Keratinocyte (primary cell): ENCODE measurements at regions not wholly inside any gene's neighbourhood (a gene's known extent, or its start where the extent isn't known, plus 50 kb on each side); places are given as distances from the start of the nearest gene placed in this dataset.

Experiments used
- DNase-seq: peaks from one replicate; pipeline ENCODE4 v3.0.0-alpha.2; 2011; ENCODE audit warnings: low read depth, missing footprints, low spot score
- FAIRE-seq: peaks from 2 replicates; lab custom pipeline; 2011; peaks lifted over from hg19 to GRCh38; lab: Jason Lieb, UNC
- H2AFZ ChIP-seq: 2 replicates; pipeline ENCODE4 v1.6.0; 2012; ENCODE audit warnings: low read length, control low read depth, inconsistent platforms; ENCODE audit not compliant: control insufficient read depth
- H3K27ac ChIP-seq: 2 replicates; pipeline ENCODE4 v1.5.1; 2011; ENCODE audit warnings: low read length; ENCODE audit not compliant: control insufficient read depth, insufficient read depth
- H3K27me3 ChIP-seq: 3 replicates; pipeline ENCODE4 v1.6.0; 2011; ENCODE audit warnings: low read length; ENCODE audit not compliant: control insufficient read depth, insufficient read depth; ENCODE audit errors: extremely low read depth
- H3K36me3 ChIP-seq, 2 experiments: 2 replicates in 1 of 2; 3 replicates in 1 of 2; pipeline ENCODE4 v1.5.1; 2011; ENCODE audit warnings: low read length in 2 of 2, mild to moderate bottlenecking in 1 of 2; ENCODE audit not compliant: control insufficient read depth in 2 of 2, insufficient read depth in 2 of 2; ENCODE audit errors: extremely low read depth in 1 of 2
- H3K4me1 ChIP-seq: 3 replicates; pipeline ENCODE4 v1.5.1; 2011; ENCODE audit warnings: low read length; ENCODE audit not compliant: control insufficient read depth, insufficient read depth; ENCODE audit errors: extremely low read depth
- H3K4me2 ChIP-seq: 3 replicates; pipeline ENCODE4 v1.6.0; 2011; ENCODE audit warnings: low read depth, low read length; ENCODE audit not compliant: control insufficient read depth, insufficient read depth; ENCODE audit errors: extremely low read depth
- H3K4me3 ChIP-seq, 3 experiments: fragments of 200-600 bp in 1 of 3; sonication (generic) in 1 of 3; 2 replicates in 2 of 3; 3 replicates in 1 of 3; pipeline ENCODE4 v1.5.1; 2011 to 2016; ENCODE audit warnings: low read length in 3 of 3, mild to moderate bottlenecking in 3 of 3, control low read depth in 2 of 3, inconsistent platforms in 1 of 3, low read depth in 1 of 3, mixed read lengths in 1 of 3, mixed run types in 1 of 3, moderate library complexity in 1 of 3; ENCODE audit not compliant: control insufficient read depth in 2 of 3, insufficient read depth in 2 of 3; ENCODE audit errors: extremely low read depth in 1 of 3
- H3K79me2 ChIP-seq: 2 replicates; pipeline ENCODE4 v1.6.0; 2012; ENCODE audit warnings: low read length; ENCODE audit not compliant: control insufficient read depth, insufficient read depth
- H3K9ac ChIP-seq: 3 replicates; pipeline ENCODE4 v1.6.0; 2011; ENCODE audit warnings: low read length; ENCODE audit not compliant: control insufficient read depth, insufficient read depth; ENCODE audit errors: extremely low read depth
- H3K9me1 ChIP-seq: 3 replicates; pipeline ENCODE4 v1.6.0; 2011; ENCODE audit warnings: low read length; ENCODE audit not compliant: control insufficient read depth, insufficient read depth; ENCODE audit errors: extremely low read depth
- H3K9me3 ChIP-seq: 2 replicates; pipeline ENCODE4 v1.5.1; 2012; ENCODE audit warnings: low read depth, low read length; ENCODE audit not compliant: control insufficient read depth
- H4K20me1 ChIP-seq: 3 replicates; pipeline ENCODE4 v1.6.0; 2011; ENCODE audit warnings: low read length; ENCODE audit not compliant: control insufficient read depth, insufficient read depth; ENCODE audit errors: extremely low read depth
- CTCF ChIP-seq, 3 experiments: IDR thresholded peaks in 1 of 3; conservative IDR thresholded peaks in 1 of 3; optimal IDR thresholded peaks in 1 of 3; 2 replicates in 2 of 3; 3 replicates in 1 of 3; pipeline versions ENCODE3 to v1.5.1; 2011; ENCODE audit warnings: low read length in 3 of 3, mild to moderate bottlenecking in 3 of 3, moderate library complexity in 2 of 3, control low read depth in 1 of 3, inconsistent platforms in 1 of 3; ENCODE audit not compliant: insufficient read depth in 2 of 3; ENCODE audit errors: extremely low read depth in 1 of 3
- EZH2 ChIP-seq: IDR thresholded peaks from one replicate; pipeline ENCODE4 v1.6.1; 2012; ENCODE audit warnings: inconsistent platforms, mild to moderate bottlenecking, low read length, moderate library complexity
- dilution Hi-C: fragments of 300-500 bp; cut with MboI; formaldehyde crosslinking; loops from one replicate; pipeline ENCODE4 v1.7.0; 2020; ENCODE audit warnings: low sequenced_read_pairs; ENCODE audit not compliant: extremely low pct_ligation_motif_present

- no peak overlapping the region for H3K27ac ChIP-seq
- DNase-seq, result no peak
- H3K4me3 ChIP-seq, result no peak overlapping the region
- no peak for TF ChIP-seq CTCF (optimal IDR thresholded peaks at IDR 0.05 in 1 of 3, IDR thresholded peaks at IDR 0.05 in 1 of 3, conservative IDR thresholded peaks at IDR 0.05 in 1 of 3; ENCODE audit: extremely low read depth in 1 of 3, insufficient read depth in 2 of 3, low read length in 3 of 3)
- no peak for TF ChIP-seq EZH2
- H3K4me2 ChIP-seq, result no peak overlapping the region
- H3K9me3 ChIP-seq, result no peaks in the 10 kb centered on the region
- no peak overlapping the region for H3K9ac ChIP-seq
- no peaks in the 10 kb centered on the region for H3K79me2 ChIP-seq
- no peaks in the 10 kb centered on the region for H3K36me3 ChIP-seq
- H4K20me1 ChIP-seq, result no peaks in the 10 kb centered on the region
- no peaks in the 10 kb centered on the region for H3K27me3 ChIP-seq
- no peaks in the 10 kb centered on the region for H3K4me1 ChIP-seq
- no peak for FAIRE-seq
- dilution Hi-C loops, result no loop called here
- no peak overlapping the region for H2AFZ ChIP-seq
- no peaks in the 10 kb centered on the region for H3K9me1 ChIP-seq
Observed at GRCh38 chr2:57569396-57569795, 477.2 kb upstream of the VRK2 start.

DNA sequence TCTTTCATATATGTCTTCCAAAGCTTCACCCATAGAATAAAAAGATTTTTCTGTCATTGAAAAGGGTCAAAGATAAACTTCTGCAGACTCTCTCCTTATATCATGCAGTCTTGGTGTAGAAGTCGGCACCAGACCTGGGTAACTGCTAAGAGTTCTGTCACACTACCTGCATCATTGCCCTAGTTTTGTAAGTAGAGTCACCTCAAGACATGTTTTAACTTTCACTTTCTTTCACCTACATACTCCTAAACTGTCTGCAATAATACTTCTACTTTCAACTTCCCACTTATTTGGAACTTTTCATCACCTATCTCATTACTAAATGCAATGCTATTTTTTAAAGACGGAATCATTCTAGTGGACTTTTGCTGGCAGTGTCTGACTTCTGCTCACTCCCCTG lies 475.6 kb upstream of the VRK2 start:
- dilution Hi-C loops, result no loop called here
- H3K4me1 ChIP-seq, result no peaks in the 10 kb centered on the region

More for the DNA sequence above, 475.6 kb upstream of the VRK2 start:
- H3K4me2 ChIP-seq, result no peak overlapping the region
- no peaks in the 10 kb centered on the region for H3K9me1 ChIP-seq
- TF ChIP-seq CTCF (optimal IDR thresholded peaks at IDR 0.05 in 1 of 3, IDR thresholded peaks at IDR 0.05 in 1 of 3, conservative IDR thresholded peaks at IDR 0.05 in 1 of 3; ENCODE audit: extremely low read depth in 1 of 3, insufficient read depth in 2 of 3, low read length in 3 of 3), result no peak
- TF ChIP-seq EZH2, result no peak
- no peak overlapping the region for H3K4me3 ChIP-seq
- H3K9ac ChIP-seq, result no peak overlapping the region
- DNase-seq (no peak), FAIRE-seq (no peak)
- H3K27ac ChIP-seq, result no peak overlapping the region
- no peaks in the 10 kb centered on the region for H4K20me1 ChIP-seq
- H3K9me3 ChIP-seq, result no peaks in the 10 kb centered on the region
- no peak overlapping the region for H2AFZ ChIP-seq
- H3K36me3 ChIP-seq, result no peaks in the 10 kb centered on the region
- H3K27me3 ChIP-seq, result no peaks in the 10 kb centered on the region
- H3K79me2 ChIP-seq, result no peaks in the 10 kb centered on the region
